OCI-LY7 (cell line): ENCODE measurements at regions not wholly inside any gene's neighbourhood (a gene's known extent, or its start where the extent isn't known, plus 50 kb on each side); places are given as distances from the start of the nearest gene placed in this dataset.

ENCODE experiments used
- BruUV-seq: library from RNA; stranded (reverse); fragments of 400-500 nt; replicated peaks from 2 replicates; lab custom pipeline; 2021; lab: Mats Ljungman, UMichigan
- CTCF ChIA-PET: fragments of 300-600 bp; sonication (Branson Sonifier 250); formaldehyde crosslinking; loops from one replicate; lab custom pipeline; 2022; ENCODE audit warnings: antibody characterized with exemption; ENCODE audit not compliant: unreplicated experiment; lab: Charles Lee
- POLR2A ChIA-PET: fragments of 300-600 bp; sonication (Branson Sonifier 250); formaldehyde crosslinking; loops from one replicate; lab custom pipeline; 2022; ENCODE audit warnings: antibody characterized with exemption; lab: Charles Lee
- DNase-seq: peaks from one replicate; pipeline ENCODE4 v3.0.0-alpha.2; 2015; ENCODE audit warnings: low spot score
- H2AFZ ChIP-seq: fragments of 200-600 bp; sonication (generic), shearing (Covaris generic); 2 replicates; pipeline ENCODE4 v1.6.1; 2014; ENCODE audit warnings: mild to moderate bottlenecking, antibody characterized with exemption, low read length, moderate library complexity
- H3K27ac ChIP-seq: fragments of 200-600 bp; sonication (generic); 2 replicates; pipeline ENCODE4 v1.5.1; 2014; ENCODE audit warnings: mixed run types, low read depth, mild to moderate bottlenecking, moderate library complexity, low read length, inconsistent platforms; ENCODE audit not compliant: poor library complexity, severe bottlenecking
- H3K36me3 ChIP-seq: fragments of 200-600 bp; sonication (generic); 2 replicates; pipeline ENCODE4 v1.6.1; 2014; ENCODE audit warnings: mild to moderate bottlenecking, antibody characterized with exemption, low read length, moderate library complexity, mixed read lengths; ENCODE audit not compliant: insufficient read depth
- H3K4me1 ChIP-seq: fragments of 200-600 bp; sonication (generic); 2 replicates; pipeline ENCODE4 v1.5.1; 2014; ENCODE audit warnings: mild to moderate bottlenecking, low read length; ENCODE audit not compliant: insufficient read depth, poor library complexity, severe bottlenecking
- H3K4me2 ChIP-seq: fragments of 200-600 bp; sonication (generic); 2 replicates; pipeline ENCODE4 v1.6.1; 2014; ENCODE audit warnings: mild to moderate bottlenecking, low read length
- H3K4me3 ChIP-seq: fragments of 200-600 bp; sonication (generic); 2 replicates; pipeline ENCODE4 v1.5.1; 2014; ENCODE audit warnings: mild to moderate bottlenecking, low read depth, low read length; ENCODE audit not compliant: poor library complexity, severe bottlenecking
- H3K79me2 ChIP-seq: fragments of 200-600 bp; sonication (generic); 2 replicates; pipeline ENCODE4 v1.6.1; 2016; ENCODE audit warnings: low read depth, mild to moderate bottlenecking, low read length, moderate library complexity, mixed read lengths; ENCODE audit not compliant: insufficient read depth
- H3K9me2 ChIP-seq: fragments of 200-600 bp; sonication (generic); 2 replicates; pipeline ENCODE4 v1.6.1; 2016; ENCODE audit warnings: mild to moderate bottlenecking, low read length, mixed read lengths; ENCODE audit not compliant: insufficient read depth
- H3K9me3 ChIP-seq: fragments of 200-600 bp; sonication (generic); 2 replicates; pipeline ENCODE4 v1.6.1; 2014; ENCODE audit warnings: mild to moderate bottlenecking, mixed run types, low read length, mixed read lengths
- H4K20me1 ChIP-seq: fragments of 200-600 bp; sonication (generic); 2 replicates; pipeline ENCODE4 v1.6.1; 2014; ENCODE audit warnings: mild to moderate bottlenecking, antibody characterized with exemption, low read length, moderate library complexity, mixed read lengths; ENCODE audit not compliant: insufficient read depth
- CTCF ChIP-seq: fragments of 200-600 bp; sonication (generic); conservative IDR thresholded peaks from 2 replicates; pipeline ENCODE4 v1.5.1; 2014; ENCODE audit warnings: mild to moderate bottlenecking, antibody characterized with exemption, low read length, moderate library complexity, mixed read lengths
- EZH2phosphoT487 ChIP-seq: fragments of 200-600 bp; sonication (generic); IDR thresholded peaks from 2 replicates; pipeline ENCODE4 v1.6.1; 2018; ENCODE audit warnings: low read depth, borderline replicate concordance, mild to moderate bottlenecking, mixed run types, antibody characterized with exemption, low read length, moderate library complexity, mixed read lengths
- intact Hi-C: fragments of 100-400 bp; cut with micrococcal nuclease; formaldehyde crosslinking; loops from one replicate; pipeline ENCODE4 v1.10.0; 2022; ENCODE audit not compliant: unreplicated experiment

- intact Hi-C loops: no loop called here
- H3K36me3 ChIP-seq: no peaks in the 10 kb centered on the region
- POLR2A ChIA-PET: no interaction called here
These were observed 121.8 kb upstream of the MED13 start for GRCh38 chr17:62186841-62187240.

GRCh38 chr17:62180772-62181171 lies 115.7 kb upstream of the MED13 start:
- H3K79me2 ChIP-seq: no peaks in the 10 kb centered on the region
- H3K36me3 ChIP-seq: no peaks in the 10 kb centered on the region
- no peaks in the 10 kb centered on the region for H3K4me1 ChIP-seq
- H2AFZ ChIP-seq: no peak overlapping the region
- H3K9me3 ChIP-seq: no peaks in the 10 kb centered on the region
- H3K9me2 ChIP-seq: no peaks in the 10 kb centered on the region
- intact Hi-C loops: no loop called here
- ChIA-PET CTCF (no interaction called here), POLR2A (no interaction called here)
- BruUV-seq: no TSS peak
- H3K4me3 ChIP-seq: no peak overlapping the region
- TF ChIP-seq CTCF: no peak
- TF ChIP-seq EZH2phosphoT487: no peak
- H3K27ac ChIP-seq: no peak overlapping the region
- no peak for DNase-seq
- no peaks in the 10 kb centered on the region for H4K20me1 ChIP-seq
- no peak overlapping the region for H3K4me2 ChIP-seq

More at GRCh38 chr17:62186841-62187240, 121.8 kb upstream of the MED13 start:
- CTCF ChIA-PET: no interaction called here
- Histone ChIP-seq H3K4me1 (no peaks in the 10 kb centered on the region), H3K79me2 (no peaks in the 10 kb centered on the region), H4K20me1 (no peaks in the 10 kb centered on the region), H3K4me3 (no peak overlapping the region), H3K9me3 (no peaks in the 10 kb centered on the region), H3K27ac (no peak overlapping the region), H3K9me2 (no peaks in the 10 kb centered on the region), H2AFZ (no peak overlapping the region), H3K4me2 (no peak overlapping the region)
- no peak for TF ChIP-seq CTCF
- TF ChIP-seq EZH2phosphoT487: no peak
- no TSS peak for BruUV-seq
- DNase-seq: no peak

GRCh38 chr17:62179525-62180161 lies 114.6 kb upstream of the MED13 start:
- H3K36me3 ChIP-seq: no peaks in the 10 kb centered on the region
- no peak overlapping the region for H3K4me3 ChIP-seq
- no peak overlapping the region for H3K27ac ChIP-seq
- ChIA-PET POLR2A (interaction anchor here (0.6 kb wide), 1 partner anchor 25 kb away, joined by 3 read pairs; no protein-coding TSS in a partner anchor), CTCF (no interaction called here)
- H4K20me1 ChIP-seq: no peaks in the 10 kb centered on the region
- BruUV-seq: no TSS peak
- intact Hi-C loops: no loop called here
- no peak overlapping the region for H3K4me2 ChIP-seq
- no peak overlapping the region for H2AFZ ChIP-seq
- TF ChIP-seq CTCF (no peak), EZH2phosphoT487 (no peak)
- no peaks in the 10 kb centered on the region for H3K79me2 ChIP-seq
- DNase-seq: no peak
- H3K4me1 ChIP-seq: no peaks in the 10 kb centered on the region
- no peaks in the 10 kb centered on the region for H3K9me3 ChIP-seq
- no peaks in the 10 kb centered on the region for H3K9me2 ChIP-seq
